H1 (cell line): ENCODE measurements at regions not wholly inside any gene's neighbourhood (a gene's known extent, or its start where the extent isn't known, plus 50 kb on each side); places are given as distances from the start of the nearest gene placed in this dataset.

Experiments used
- CTCF ChIA-PET: fragments of 300-600 bp; sonication (Branson Sonifier 250); formaldehyde crosslinking; loops from one replicate; lab custom pipeline; 2021; ENCODE audit not compliant: partially characterized antibody; lab: Charles Lee
- POLR2A ChIA-PET: fragments of 300-600 bp; sonication (Branson Sonifier 250); formaldehyde crosslinking; loops from one replicate; lab custom pipeline; 2021; ENCODE audit warnings: inconsistent platforms; ENCODE audit not compliant: partially characterized antibody; lab: Charles Lee
- DNase-seq, 2 experiments: peaks; one replicate each; pipeline versions ENCODE4 v3.0.0 to v3.0.0-alpha.2; 2010 to 2022; ENCODE audit warnings: low spot score in 2 of 2, low read depth in 1 of 2, mixed read lengths in 1 of 2
- FAIRE-seq: peaks from 2 replicates; lab custom pipeline; 2011; peaks lifted over from hg19 to GRCh38; lab: Jason Lieb, UNC
- H2AFZ ChIP-seq: 2 replicates; pipeline ENCODE4 v1.8.1; 2012; ENCODE audit warnings: low read length, inconsistent platforms
- H2AK5ac ChIP-seq: 2 replicates; pipeline ENCODE4 v1.6.1; 2013; ENCODE audit warnings: low read depth, low read length
- H2BK120ac ChIP-seq: replicated peaks from 2 replicates; pipeline ENCODE3; 2013; ENCODE audit warnings: low read depth, low read length, inconsistent platforms
- H2BK12ac ChIP-seq: 2 replicates; pipeline ENCODE4 v1.6.1; 2013; ENCODE audit warnings: low read depth, low read length
- H2BK15ac ChIP-seq: 2 replicates; pipeline ENCODE4 v1.6.1; 2013; ENCODE audit warnings: low read length
- H2BK20ac ChIP-seq: 2 replicates; pipeline ENCODE4 v1.6.1; 2013; ENCODE audit warnings: low read length
- H2BK5ac ChIP-seq: 2 replicates; pipeline ENCODE4 v1.6.1; 2013; ENCODE audit warnings: low read depth, low read length
- H3K14ac ChIP-seq: 2 replicates; pipeline ENCODE4 v1.6.1; 2013; ENCODE audit warnings: inconsistent platforms; ENCODE audit not compliant: insufficient read length
- H3K18ac ChIP-seq: 2 replicates; pipeline ENCODE4 v1.6.1; 2013; ENCODE audit warnings: low read length; ENCODE audit errors: extremely low read depth
- H3K23ac ChIP-seq: 2 replicates; pipeline ENCODE4 v1.6.1; 2013; ENCODE audit warnings: inconsistent platforms; ENCODE audit not compliant: insufficient read length
- H3K23me2 ChIP-seq: 2 replicates; pipeline ENCODE4 v1.6.1; 2013; ENCODE audit warnings: low read depth, low read length
- H3K27ac ChIP-seq: 2 replicates; pipeline ENCODE4 v1.6.1; 2011; ENCODE audit warnings: low read depth, low read length, inconsistent platforms
- H3K27me3 ChIP-seq, 4 experiments: replicated peaks in 1 of 4; 1 replicate in 1 of 4; 2 replicates in 3 of 4; pipeline versions ENCODE4 v1.6.1 to v1.8.1; 2011 to 2013; ENCODE audit warnings: low read length in 3 of 4, mild to moderate bottlenecking in 3 of 4, inconsistent platforms in 2 of 4, mixed read lengths in 2 of 4, moderate library complexity in 1 of 4; ENCODE audit not compliant: control insufficient read depth in 3 of 4, insufficient read depth in 3 of 4; ENCODE audit errors: extremely low read depth in 1 of 4
- H3K36me3 ChIP-seq, 4 experiments: 2 replicates each; pipeline versions ENCODE4 v1.6.1 to v1.8.1; 2011 to 2013; ENCODE audit warnings: mild to moderate bottlenecking in 4 of 4, low read length in 3 of 4, moderate library complexity in 2 of 4, control low read depth in 1 of 4, inconsistent platforms in 1 of 4; ENCODE audit not compliant: insufficient read depth in 4 of 4, control insufficient read depth in 2 of 4
- H3K4ac ChIP-seq: replicated peaks from 2 replicates; pipeline ENCODE3; 2013; ENCODE audit warnings: low read length, low read depth, mixed read lengths, inconsistent platforms; ENCODE audit not compliant: insufficient read length
- H3K4me1 ChIP-seq, 4 experiments: replicated peaks in 1 of 4; 1 replicate in 1 of 4; 2 replicates in 3 of 4; pipeline versions ENCODE4 v1.6.1 to v1.8.1; 2011 to 2013; ENCODE audit warnings: low read length in 3 of 4, inconsistent platforms in 2 of 4, mixed read lengths in 1 of 4; ENCODE audit not compliant: insufficient read depth in 4 of 4, control insufficient read depth in 3 of 4
- H3K4me2 ChIP-seq, 2 experiments: 2 replicates each; pipeline versions ENCODE4 v1.6.1 to v1.8.1; 2011 to 2013; ENCODE audit warnings: low read depth in 2 of 2, low read length in 2 of 2, control low read depth in 1 of 2, inconsistent platforms in 1 of 2, mild to moderate bottlenecking in 1 of 2; ENCODE audit not compliant: insufficient read depth in 1 of 2
- H3K4me3 ChIP-seq, 4 experiments: fragments of 200-600, 300-600 bp in 1 of 4; sonication (generic), shearing (Covaris generic), sonication (Bioruptor Twin) in 1 of 4; 2 replicates each; pipeline versions ENCODE4 v1.5.1 to v1.8.1; 2011 to 2016; ENCODE audit warnings: low read length in 4 of 4, low read depth in 3 of 4, control low read depth in 2 of 4, inconsistent platforms in 2 of 4, mild to moderate bottlenecking in 2 of 4, mixed read lengths in 1 of 4, moderate library complexity in 1 of 4; ENCODE audit not compliant: insufficient read depth in 2 of 4; ENCODE audit errors: extremely low read depth in 1 of 4
- H3K56ac ChIP-seq: replicated peaks from 2 replicates; pipeline ENCODE3; 2013; ENCODE audit warnings: low read depth, mild to moderate bottlenecking, mixed read lengths, low read length, inconsistent platforms; ENCODE audit not compliant: insufficient read length
- H3K79me1 ChIP-seq: 2 replicates; pipeline ENCODE4 v1.6.1; 2013; ENCODE audit warnings: low read depth, low read length, control low read depth
- H3K79me2 ChIP-seq, 2 experiments: 2 replicates each; pipeline versions ENCODE4 v1.6.1 to v1.8.1; 2012 to 2013; ENCODE audit warnings: low read length in 2 of 2, mild to moderate bottlenecking in 2 of 2, inconsistent platforms in 1 of 2; ENCODE audit not compliant: insufficient read depth in 2 of 2, control insufficient read depth in 1 of 2
- H3K9ac ChIP-seq, 4 experiments: replicated peaks in 1 of 4; 1 replicate in 1 of 4; 2 replicates in 3 of 4; pipeline versions ENCODE4 v1.6.1 to v1.8.1; 2011 to 2013; ENCODE audit warnings: low read depth in 3 of 4, low read length in 3 of 4, control low read depth in 2 of 4, mild to moderate bottlenecking in 2 of 4, moderate library complexity in 2 of 4, inconsistent platforms in 1 of 4; ENCODE audit errors: extremely low read depth in 1 of 4
- H3K9me3 ChIP-seq, 2 experiments: 2 replicates each; pipeline versions ENCODE4 v1.6.1 to v1.8.1; 2012 to 2013; ENCODE audit warnings: mild to moderate bottlenecking in 2 of 2, moderate library complexity in 2 of 2, control low read depth in 1 of 2, inconsistent platforms in 1 of 2, low read depth in 1 of 2, low read length in 1 of 2, mixed read lengths in 1 of 2; ENCODE audit not compliant: insufficient read depth in 2 of 2
- H4K20me1 ChIP-seq, 2 experiments: replicated peaks in 1 of 2; 2 replicates each; pipeline versions ENCODE3 to v1.8.1; 2011 to 2013; ENCODE audit warnings: inconsistent platforms in 2 of 2, low read length in 2 of 2, mild to moderate bottlenecking in 1 of 2; ENCODE audit not compliant: insufficient read depth in 2 of 2, control insufficient read depth in 1 of 2
- H4K5ac ChIP-seq: 2 replicates; pipeline ENCODE4 v1.6.1; 2013; ENCODE audit warnings: low read length, low read depth, mixed read lengths, inconsistent platforms; ENCODE audit not compliant: insufficient read length
- H4K8ac ChIP-seq: 2 replicates; pipeline ENCODE4 v1.8.0; 2013; ENCODE audit warnings: mild to moderate bottlenecking, moderate library complexity, low read length, inconsistent platforms; ENCODE audit not compliant: insufficient read depth; ENCODE audit errors: extremely low read depth
- H4K91ac ChIP-seq: replicated peaks from 2 replicates; pipeline ENCODE3; 2013; ENCODE audit warnings: low read length, mixed read lengths, inconsistent platforms; ENCODE audit not compliant: insufficient read length
- ASH2L ChIP-seq: fragments of 200-600, 300-600 bp; sonication (generic); IDR thresholded peaks from one replicate; pipeline ENCODE4 v1.7.1; 2017; ENCODE audit warnings: low read length
- CBX8 ChIP-seq: fragments of 300-800, 300-1000 bp; sonication (generic); IDR thresholded peaks from 2 replicates; pipeline ENCODE4 v1.7.1; 2016; ENCODE audit warnings: low read depth, low read length, borderline replicate concordance
- CHD1 ChIP-seq: IDR thresholded peaks from 2 replicates; pipeline ENCODE4 v1.6.1; 2012; ENCODE audit warnings: low read depth, low read length, improper control_type of control experiment
- NANOG ChIP-seq: IDR thresholded peaks from 2 replicates; pipeline ENCODE4 v1.6.1; 2011; ENCODE audit warnings: low read length, low read depth, mild to moderate bottlenecking, inconsistent platforms; ENCODE audit not compliant: insufficient read depth, poor library complexity, severe bottlenecking
- NRF1 ChIP-seq: IDR thresholded peaks from 2 replicates; pipeline ENCODE4 v1.6.1; 2011; ENCODE audit warnings: mild to moderate bottlenecking, low read depth, low read length, improper control_type of control experiment
- POU5F1 ChIP-seq: IDR thresholded peaks from 2 replicates; pipeline ENCODE4 v1.6.1; 2011; ENCODE audit warnings: low read depth, mild to moderate bottlenecking, low read length, moderate library complexity
- RAD21 ChIP-seq, 2 experiments: IDR thresholded peaks in 1 of 2; conservative IDR thresholded peaks in 1 of 2; 2 replicates each; pipeline ENCODE4 v1.6.1; 2011; ENCODE audit warnings: low read depth in 2 of 2, low read length in 2 of 2, improper control_type of control experiment in 1 of 2, inconsistent platforms in 1 of 2, mild to moderate bottlenecking in 1 of 2, moderate library complexity in 1 of 2
- RFX5 ChIP-seq: IDR thresholded peaks from 2 replicates; pipeline ENCODE4 v1.6.1; 2011; ENCODE audit warnings: low read depth, low read length, improper control_type of control experiment, borderline replicate concordance
- RNF2 ChIP-seq: fragments of 200-900, 300-1000 bp; sonication (generic); IDR thresholded peaks from 2 replicates; pipeline ENCODE4 v1.7.1; 2016; ENCODE audit warnings: borderline replicate concordance, low read depth, mild to moderate bottlenecking, antibody characterized with exemption, low read length; ENCODE audit not compliant: poor library complexity, severe bottlenecking; ENCODE audit errors: missing control alignments
- TAF1 ChIP-seq: IDR thresholded peaks from 2 replicates; pipeline ENCODE4 v1.6.1; 2011; ENCODE audit warnings: mild to moderate bottlenecking, low read depth, low read length
- YY1 ChIP-seq: IDR thresholded peaks from 2 replicates; pipeline ENCODE4 v1.6.1; 2011; ENCODE audit warnings: low read depth, mild to moderate bottlenecking, low read length
- WGBS, 2 experiments: shearing (Covaris generic) in 1 of 2; methylation state at CpG; one replicate each; pipeline versions ENCODE4 v1.1.6 to v1.1.7; 2013 to 2015; ENCODE audit warnings: low lambda C conversion rate in 2 of 2, mixed read lengths in 2 of 2, inconsistent platforms in 1 of 2, low coverage in 1 of 2, missing lambda C conversion rate in 1 of 2; ENCODE audit not compliant: insufficient replicate concordance in 2 of 2, insufficient coverage in 1 of 2, insufficient read length in 1 of 2; ENCODE audit errors: extremely low coverage in 1 of 2, missing lambda C conversion rate in 1 of 2; 5-methylcytosine and 5-hydroxymethylcytosine counted together
- TF ChIP-seq, protein P1 (sequence below), 3 experiments: IDR thresholded peaks; 1 replicate in 2 of 3; 2 replicates in 1 of 3; pipeline versions ENCODE4 v1.5.1 to v1.6.1; 2011; ENCODE audit warnings: low read length in 3 of 3, mild to moderate bottlenecking in 3 of 3, inconsistent platforms in 2 of 3, low read depth in 1 of 3, moderate library complexity in 1 of 3; ENCODE audit not compliant: insufficient read depth in 1 of 3; ENCODE audit errors: control extremely low read depth in 1 of 3

DNA sequence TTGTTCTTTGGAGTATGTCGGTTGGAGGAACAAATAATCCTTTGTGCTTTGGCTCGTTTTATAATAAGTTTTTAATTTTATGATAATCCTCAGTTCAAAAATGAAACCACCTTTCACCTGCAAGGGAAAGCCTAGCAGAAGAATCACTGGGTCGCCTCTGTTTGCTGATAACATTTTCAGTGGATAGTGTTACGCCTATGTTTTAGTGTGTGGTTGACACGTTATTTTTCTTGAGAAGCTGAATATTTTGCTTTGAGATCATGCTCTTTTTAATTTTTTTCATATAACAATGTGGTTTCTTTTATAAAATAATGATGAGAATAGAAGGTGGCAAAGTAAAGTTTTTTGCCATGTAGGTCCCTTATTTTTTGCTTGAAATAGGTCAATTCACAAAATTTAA is 172.7 kb upstream of the ZEB2 start:
- Histone ChIP-seq H3K79me2 (no peaks in the 10 kb centered on the region), H4K20me1 (no peaks in the 10 kb centered on the region), H4K5ac (no peak overlapping the region), H3K18ac (no peak overlapping the region), H2BK20ac (no peak overlapping the region), H4K91ac (no peak overlapping the region), H3K79me1 (no peaks in the 10 kb centered on the region), H3K36me3 (no peaks in the 10 kb centered on the region), H3K14ac (no peak overlapping the region), H3K23me2 (no peaks in the 10 kb centered on the region), H3K23ac (no peak overlapping the region), H2BK15ac (no peak overlapping the region), H3K9me3 (no peaks in the 10 kb centered on the region), H2BK12ac (no peak overlapping the region), H3K27me3 (peaks cover 0 to 1% (median 0%) of the 10 kb centered on the region in 4 experiments; a peak in 1 of 7 replicates), H2AFZ (no peak overlapping the region), H3K4me1 (no peaks in the 10 kb centered on the region), H3K9ac (no peak overlapping the region), H2BK5ac (no peak overlapping the region), H2AK5ac (no peak overlapping the region), H4K8ac (no peak overlapping the region), H2BK120ac (no peak overlapping the region), H3K56ac (no peak overlapping the region), H3K4ac (no peak overlapping the region), H3K27ac (no peak overlapping the region), H3K4me2 (no peak overlapping the region), H3K4me3 (no peak overlapping the region)
- FAIRE-seq (no peak), DNase-seq (no peak)
- WGBS, 2 experiments: 84% methylated on average over 5 of the region's 5 CpGs; no CpG with 5 or more reads in 1 of the 2 experiments
- ChIA-PET CTCF (no interaction called here), POLR2A (no interaction called here)
- TF ChIP-seq YY1 (no peak), CHD1 (no peak), RAD21 (IDR thresholded peaks at IDR 0.05 in 1 of 2, conservative IDR thresholded peaks at IDR 0.05 in 1 of 2; ENCODE audit: low read depth in 2 of 2, low read length in 2 of 2) (no peak), POU5F1 (no peak), ASH2L (no peak), NRF1 (no peak), RFX5 (no peak), TAF1 (no peak), RNF2 (no peak), CBX8 (no peak), NANOG (no peak)
- TF ChIP-seq, protein P1, sequence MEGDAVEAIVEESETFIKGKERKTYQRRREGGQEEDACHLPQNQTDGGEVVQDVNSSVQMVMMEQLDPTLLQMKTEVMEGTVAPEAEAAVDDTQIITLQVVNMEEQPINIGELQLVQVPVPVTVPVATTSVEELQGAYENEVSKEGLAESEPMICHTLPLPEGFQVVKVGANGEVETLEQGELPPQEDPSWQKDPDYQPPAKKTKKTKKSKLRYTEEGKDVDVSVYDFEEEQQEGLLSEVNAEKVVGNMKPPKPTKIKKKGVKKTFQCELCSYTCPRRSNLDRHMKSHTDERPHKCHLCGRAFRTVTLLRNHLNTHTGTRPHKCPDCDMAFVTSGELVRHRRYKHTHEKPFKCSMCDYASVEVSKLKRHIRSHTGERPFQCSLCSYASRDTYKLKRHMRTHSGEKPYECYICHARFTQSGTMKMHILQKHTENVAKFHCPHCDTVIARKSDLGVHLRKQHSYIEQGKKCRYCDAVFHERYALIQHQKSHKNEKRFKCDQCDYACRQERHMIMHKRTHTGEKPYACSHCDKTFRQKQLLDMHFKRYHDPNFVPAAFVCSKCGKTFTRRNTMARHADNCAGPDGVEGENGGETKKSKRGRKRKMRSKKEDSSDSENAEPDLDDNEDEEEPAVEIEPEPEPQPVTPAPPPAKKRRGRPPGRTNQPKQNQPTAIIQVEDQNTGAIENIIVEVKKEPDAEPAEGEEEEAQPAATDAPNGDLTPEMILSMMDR (IDR thresholded peaks at IDR 0.05; ENCODE audit: control extremely low read depth in 1 of 3, insufficient read depth in 1 of 3, low read depth in 1 of 3, low read length in 3 of 3): no peak
